A549 (cell line): ENCODE measurements at regions not wholly inside any gene's neighbourhood (a gene's known extent, or its start where the extent isn't known, plus 50 kb on each side); places are given as distances from the start of the nearest gene placed in this dataset.

Experiments
- CHD4 ChIP-seq: fragments of 200-600 bp; sonication (generic); IDR thresholded peaks from 2 replicates; pipeline ENCODE4 v1.6.1; 2016; ENCODE audit warnings: antibody characterized with exemption, mild to moderate bottlenecking, borderline replicate concordance
- FOSL2 ChIP-seq, 2 experiments: fragments of 450-650 bp in 1 of 2; fragments of >200 bp in 1 of 2; sonication (Bioruptor Twin) in 1 of 2; formaldehyde crosslinking; IDR thresholded peaks; 2 replicates each; pipeline versions ENCODE4 v1.5.0 to v1.6.1; 2016 to 2020; ENCODE audit warnings: mild to moderate bottlenecking in 1 of 2, moderate library complexity in 1 of 2
- HDAC2 ChIP-seq: fragments of 200-600 bp; sonication (generic); IDR thresholded peaks from 2 replicates; pipeline ENCODE4 v1.6.1; 2016
- HMGXB4 ChIP-seq: fragments of 250-450 bp; sonication (Bioruptor Pico); IDR thresholded peaks from 2 replicates; pipeline ENCODE4 v1.5.0; 2021; ENCODE audit warnings: mild to moderate bottlenecking, moderate library complexity, borderline replicate concordance
- JUN ChIP-seq, 2 experiments: fragments of >200 bp; sonication (Bioruptor Twin); formaldehyde crosslinking; IDR thresholded peaks; 2 replicates in 1 of 2; 3 replicates in 1 of 2; pipeline ENCODE4 v1.6.1; 2016 to 2017
- RAD21 ChIP-seq, 2 experiments: fragments of >200 bp in 1 of 2; sonication (Bioruptor Twin) in 1 of 2; formaldehyde crosslinking in 1 of 2; IDR thresholded peaks in 1 of 2; conservative IDR thresholded peaks in 1 of 2; 2 replicates in 1 of 2; 3 replicates in 1 of 2; pipeline ENCODE4 v1.6.1; 2012 to 2018; ENCODE audit warnings: inconsistent platforms in 1 of 2
- RCOR1 ChIP-seq: fragments of 150-350 bp; IDR thresholded peaks from 2 replicates; pipeline ENCODE4 v1.6.1; 2014; ENCODE audit warnings: antibody characterized with exemption, low read length, low read depth

GRCh38 chr9:87827341-87827740 is 55.3 kb upstream of the SPATA31E1 start:
- no peak for TF ChIP-seq HMGXB4 (CRISPR knock-in tag)
- TF ChIP-seq RAD21 (conservative IDR thresholded peaks at IDR 0.05 in 1 of 2, IDR thresholded peaks at IDR 0.05 in 1 of 2) = no peak
- no peak for TF ChIP-seq FOSL2 (IDR thresholded peaks at IDR 0.05)
- TF ChIP-seq FOSL2 (CRISPR knock-in tag; IDR thresholded peaks at IDR 0.05) = no peak
- TF ChIP-seq HDAC2 = no peak
- no peak for TF ChIP-seq CHD4
- TF ChIP-seq JUN (IDR thresholded peaks at IDR 0.05) = no peak
- no peak for TF ChIP-seq RCOR1
